ENCODE measurements at regions not wholly inside any gene's neighbourhood (a gene's known extent, or its start where the extent isn't known, plus 50 kb on each side); places are given as distances from the start of the nearest gene placed in this dataset.

DNA sequence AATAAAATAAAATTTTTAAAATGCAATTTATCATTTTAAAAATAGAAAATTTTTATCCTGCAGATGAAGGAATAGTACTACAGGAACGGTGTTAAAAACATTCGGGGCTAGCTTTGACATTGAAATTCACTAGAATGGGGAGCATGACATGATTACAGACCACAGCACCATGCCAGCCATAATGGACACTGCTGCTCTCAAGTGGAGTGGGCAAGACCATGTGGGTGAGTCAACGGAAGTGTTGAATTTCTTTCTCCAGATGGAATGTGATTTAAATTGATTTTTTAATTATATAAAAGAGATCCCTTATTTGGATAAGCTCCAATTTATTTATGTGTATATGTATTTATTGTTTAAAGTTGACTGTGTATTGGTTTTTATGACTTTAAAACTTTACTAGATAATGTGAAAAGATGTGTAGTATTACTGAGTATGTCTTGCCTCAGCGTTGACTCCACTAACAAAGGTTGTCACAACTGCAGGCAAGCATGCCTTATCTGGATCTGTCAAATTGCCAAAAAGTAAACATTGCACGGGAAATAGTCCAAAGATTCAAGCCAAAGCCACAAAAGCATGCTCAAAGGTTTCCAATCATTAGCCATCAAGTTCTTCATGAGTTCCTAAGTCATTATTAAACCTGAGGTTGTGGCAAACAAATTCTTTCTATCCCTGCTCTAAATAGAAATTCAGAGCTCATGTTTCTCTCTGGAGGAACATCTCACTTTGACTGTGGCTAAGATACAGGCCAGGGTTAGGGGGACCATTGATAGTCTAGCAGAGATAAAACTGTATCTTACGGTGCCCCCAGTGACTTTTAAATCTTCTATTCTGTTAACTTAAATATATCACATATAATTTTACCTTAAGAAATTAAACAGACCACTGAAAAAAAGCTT is 536.9 kb downstream of the TMX3 start:
- no peak for TF ChIP-seq REST (IDR thresholded peaks at IDR 0.05)
- TF ChIP-seq MAX (IDR thresholded peaks at IDR 0.05): no peak
- TF ChIP-seq NR2F2 (IDR thresholded peaks at IDR 0.05): no peak
- peak; percentile 53 for TF ChIP-seq FOXA2 (IDR thresholded peaks at IDR 0.05)
- peak; percentile 42 to 65 for TF ChIP-seq HNF4A (conservative IDR thresholded peaks at IDR 0.05)
- TF ChIP-seq FOXA1 (IDR thresholded peaks at IDR 0.05): peak; percentile 22
- no peak for TF ChIP-seq HNF4G (IDR thresholded peaks at IDR 0.05)
- TF ChIP-seq CTCF (IDR thresholded peaks at IDR 0.05; ENCODE audit: low read depth, low read length, missing input control): no peak
- no peak for TF ChIP-seq RAD21 (IDR thresholded peaks at IDR 0.05)
- no peak for TF ChIP-seq GABPA (IDR thresholded peaks at IDR 0.05 in 1 of 2, conservative IDR thresholded peaks at IDR 0.05 in 1 of 2)
- no peak for TF ChIP-seq JUND (IDR thresholded peaks at IDR 0.05)
- no peak for TF ChIP-seq EGR1 (IDR thresholded peaks at IDR 0.05; ENCODE audit: low read depth in 2 of 2)
- TF ChIP-seq, protein P1, sequence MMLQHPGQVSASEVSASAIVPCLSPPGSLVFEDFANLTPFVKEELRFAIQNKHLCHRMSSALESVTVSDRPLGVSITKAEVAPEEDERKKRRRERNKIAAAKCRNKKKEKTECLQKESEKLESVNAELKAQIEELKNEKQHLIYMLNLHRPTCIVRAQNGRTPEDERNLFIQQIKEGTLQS (IDR thresholded peaks at IDR 0.05): no peak
- TF ChIP-seq YY1 (IDR thresholded peaks at IDR 0.05): no peak
- TF ChIP-seq SP1 (IDR thresholded peaks at IDR 0.05): no peak
- no peak for TF ChIP-seq RXRA (IDR thresholded peaks at IDR 0.05)
- TF ChIP-seq TAF1 (conservative IDR thresholded peaks at IDR 0.05): no peak
- TF ChIP-seq, protein P2, sequence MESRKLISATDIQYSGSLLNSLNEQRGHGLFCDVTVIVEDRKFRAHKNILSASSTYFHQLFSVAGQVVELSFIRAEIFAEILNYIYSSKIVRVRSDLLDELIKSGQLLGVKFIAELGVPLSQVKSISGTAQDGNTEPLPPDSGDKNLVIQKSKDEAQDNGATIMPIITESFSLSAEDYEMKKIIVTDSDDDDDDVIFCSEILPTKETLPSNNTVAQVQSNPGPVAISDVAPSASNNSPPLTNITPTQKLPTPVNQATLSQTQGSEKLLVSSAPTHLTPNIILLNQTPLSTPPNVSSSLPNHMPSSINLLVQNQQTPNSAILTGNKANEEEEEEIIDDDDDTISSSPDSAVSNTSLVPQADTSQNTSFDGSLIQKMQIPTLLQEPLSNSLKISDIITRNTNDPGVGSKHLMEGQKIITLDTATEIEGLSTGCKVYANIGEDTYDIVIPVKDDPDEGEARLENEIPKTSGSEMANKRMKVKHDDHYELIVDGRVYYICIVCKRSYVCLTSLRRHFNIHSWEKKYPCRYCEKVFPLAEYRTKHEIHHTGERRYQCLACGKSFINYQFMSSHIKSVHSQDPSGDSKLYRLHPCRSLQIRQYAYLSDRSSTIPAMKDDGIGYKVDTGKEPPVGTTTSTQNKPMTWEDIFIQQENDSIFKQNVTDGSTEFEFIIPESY (IDR thresholded peaks at IDR 0.05): no peak
- Histone ChIP-seq H3K27ac (ENCODE audit: low read depth in 1 of 2, low read length in 2 of 2) (no peak overlapping the region), H3K27me3 (ENCODE audit: control insufficient read depth in 4 of 4, insufficient read depth in 4 of 4, low read length in 3 of 4) (no peaks in the 10 kb centered on the region), H3K9ac (ENCODE audit: low read depth in 1 of 2, low read length in 2 of 2) (no peak overlapping the region), H3K4me3 (ENCODE audit: low read depth in 1 of 3, low read length in 3 of 3) (no peak overlapping the region), H3K4me1 (ENCODE audit: control insufficient read depth in 4 of 4, insufficient read depth in 4 of 4, low read length in 3 of 4) (no peaks in the 10 kb centered on the region), H3K36me3 (ENCODE audit: control insufficient read depth in 4 of 4, insufficient read depth in 3 of 4, low read depth in 1 of 4, low read length in 3 of 4) (no peaks in the 10 kb centered on the region), H3K9me3 (ENCODE audit: control insufficient read depth in 4 of 4, low read length in 3 of 4) (no peaks in the 10 kb centered on the region)
- WGBS: 52% methylated on average over 6 of the region's 6 CpGs
- DNase-seq (ENCODE audit: low spot score): no peak

Data from liver (tissue), 8 donors.